HG03469 (cell line): ENCODE measurements at regions not wholly inside any gene's neighbourhood (a gene's known extent, or its start where the extent isn't known, plus 50 kb on each side); places are given as distances from the start of the nearest gene placed in this dataset.

Source experiments
- ATAC-seq: cut with Tn5 transposase; IDR thresholded peaks from one replicate; pipeline ENCODE4 v1.9.1; 2021; ENCODE audit warnings: mild to moderate bottlenecking, moderate library complexity, moderate number of reproducible peaks; ENCODE audit not compliant: unreplicated experiment

GRCh38 chr3:117788061-117788460 lies 1078.5 kb downstream of the TUSC7 start:
- no peak for ATAC-seq

- no peak for ATAC-seq
Observed at GRCh38 chr3:117788506-117788905, 1078.9 kb downstream of the TUSC7 start.

- no peak for ATAC-seq
Observed at GRCh38 chr3:117790235-117790987, 1080.8 kb downstream of the TUSC7 start.

- ATAC-seq = no peak
Observed at GRCh38 chr3:117793622-117794265, 1084.2 kb downstream of the TUSC7 start.

GRCh38 chr3:117798221-117798620 lies 1088.6 kb downstream of the TUSC7 start:
- ATAC-seq = no peak

GRCh38 chr3:117798687-117799386 lies 1089.3 kb downstream of the TUSC7 start:
- ATAC-seq = no peak

- no peak for ATAC-seq
Observed at GRCh38 chr3:117799387-117799735, 1089.8 kb downstream of the TUSC7 start.

GRCh38 chr3:117801912-117802239 lies 1092.3 kb downstream of the TUSC7 start:
- no peak for ATAC-seq

GRCh38 chr3:117809186-117810081 lies 1099.9 kb downstream of the TUSC7 start:
- ATAC-seq = no peak

GRCh38 chr3:117811786-117812185 lies 1102.2 kb downstream of the TUSC7 start:
- no peak for ATAC-seq

- no peak for ATAC-seq
Observed at GRCh38 chr3:117814975-117815374, 1105.4 kb downstream of the TUSC7 start.

GRCh38 chr3:117817103-117817502 lies 1107.5 kb downstream of the TUSC7 start:
- no peak for ATAC-seq

- no peak for ATAC-seq
Observed at GRCh38 chr3:117818592-117818991, 1109.0 kb downstream of the TUSC7 start.

- no peak for ATAC-seq
Observed at GRCh38 chr3:117820658-117821299, 1111.2 kb downstream of the TUSC7 start.

- no peak for ATAC-seq
Observed at GRCh38 chr3:117822416-117822815, 1112.8 kb downstream of the TUSC7 start.

- no peak for ATAC-seq
Observed at GRCh38 chr3:117836296-117836695, 1126.7 kb downstream of the TUSC7 start.

- no peak for ATAC-seq
Observed at GRCh38 chr3:117837391-117837790, 1127.8 kb downstream of the TUSC7 start.

- no peak for ATAC-seq
Observed at GRCh38 chr3:117842086-117842485, 1132.5 kb downstream of the TUSC7 start.

- no peak for ATAC-seq
Observed at GRCh38 chr3:117843356-117843755, 1133.8 kb downstream of the TUSC7 start.

- ATAC-seq = no peak
Observed at GRCh38 chr3:117844676-117845075, 1135.1 kb downstream of the TUSC7 start.

GRCh38 chr3:117846238-117846637 lies 1136.7 kb downstream of the TUSC7 start:
- ATAC-seq = no peak
